ENCODE measurements at regions not wholly inside any gene's neighbourhood (a gene's known extent, or its start where the extent isn't known, plus 50 kb on each side); places are given as distances from the start of the nearest gene placed in this dataset.

DNA sequence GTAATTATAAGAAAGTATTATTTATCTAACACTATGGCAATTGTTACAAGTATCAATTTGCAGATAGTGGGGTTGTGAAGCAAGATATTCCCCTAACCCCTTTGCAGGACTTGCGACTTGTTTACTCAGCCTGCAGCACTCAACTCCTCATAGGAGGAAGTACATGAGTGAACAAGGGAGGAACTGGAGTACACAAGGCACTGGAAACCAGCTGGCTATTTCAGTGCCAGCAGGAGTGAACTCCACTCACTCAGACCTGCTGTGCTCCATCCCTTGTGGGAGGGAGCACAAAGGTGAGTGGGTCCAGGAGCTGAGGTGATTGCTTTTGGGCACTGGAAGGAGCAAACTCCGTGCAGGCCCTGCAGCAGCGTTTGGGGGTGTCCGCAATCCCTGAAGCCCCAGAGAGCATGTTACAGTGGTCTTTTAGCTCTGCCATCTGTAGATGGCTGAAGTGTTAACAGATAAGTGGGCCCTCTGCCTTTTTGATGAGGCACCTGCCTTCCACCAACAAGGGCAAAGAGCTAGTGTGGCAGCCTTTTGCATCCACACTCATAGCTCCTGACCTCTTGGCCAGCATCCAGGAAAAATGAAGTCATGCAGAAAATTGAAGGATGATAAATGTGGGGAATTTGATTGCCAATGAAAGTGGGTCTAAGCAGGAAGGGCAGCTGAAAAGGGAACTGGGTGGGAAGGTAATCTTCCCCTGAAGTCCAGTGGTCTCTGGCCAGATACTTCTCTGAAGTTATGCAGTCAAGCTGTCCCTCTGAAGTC is 802.2 kb upstream of the MIR17HG start:
- TF ChIP-seq, protein P1, sequence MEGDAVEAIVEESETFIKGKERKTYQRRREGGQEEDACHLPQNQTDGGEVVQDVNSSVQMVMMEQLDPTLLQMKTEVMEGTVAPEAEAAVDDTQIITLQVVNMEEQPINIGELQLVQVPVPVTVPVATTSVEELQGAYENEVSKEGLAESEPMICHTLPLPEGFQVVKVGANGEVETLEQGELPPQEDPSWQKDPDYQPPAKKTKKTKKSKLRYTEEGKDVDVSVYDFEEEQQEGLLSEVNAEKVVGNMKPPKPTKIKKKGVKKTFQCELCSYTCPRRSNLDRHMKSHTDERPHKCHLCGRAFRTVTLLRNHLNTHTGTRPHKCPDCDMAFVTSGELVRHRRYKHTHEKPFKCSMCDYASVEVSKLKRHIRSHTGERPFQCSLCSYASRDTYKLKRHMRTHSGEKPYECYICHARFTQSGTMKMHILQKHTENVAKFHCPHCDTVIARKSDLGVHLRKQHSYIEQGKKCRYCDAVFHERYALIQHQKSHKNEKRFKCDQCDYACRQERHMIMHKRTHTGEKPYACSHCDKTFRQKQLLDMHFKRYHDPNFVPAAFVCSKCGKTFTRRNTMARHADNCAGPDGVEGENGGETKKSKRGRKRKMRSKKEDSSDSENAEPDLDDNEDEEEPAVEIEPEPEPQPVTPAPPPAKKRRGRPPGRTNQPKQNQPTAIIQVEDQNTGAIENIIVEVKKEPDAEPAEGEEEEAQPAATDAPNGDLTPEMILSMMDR (IDR thresholded peaks at IDR 0.05) = no peak
- TF ChIP-seq, protein P2, sequence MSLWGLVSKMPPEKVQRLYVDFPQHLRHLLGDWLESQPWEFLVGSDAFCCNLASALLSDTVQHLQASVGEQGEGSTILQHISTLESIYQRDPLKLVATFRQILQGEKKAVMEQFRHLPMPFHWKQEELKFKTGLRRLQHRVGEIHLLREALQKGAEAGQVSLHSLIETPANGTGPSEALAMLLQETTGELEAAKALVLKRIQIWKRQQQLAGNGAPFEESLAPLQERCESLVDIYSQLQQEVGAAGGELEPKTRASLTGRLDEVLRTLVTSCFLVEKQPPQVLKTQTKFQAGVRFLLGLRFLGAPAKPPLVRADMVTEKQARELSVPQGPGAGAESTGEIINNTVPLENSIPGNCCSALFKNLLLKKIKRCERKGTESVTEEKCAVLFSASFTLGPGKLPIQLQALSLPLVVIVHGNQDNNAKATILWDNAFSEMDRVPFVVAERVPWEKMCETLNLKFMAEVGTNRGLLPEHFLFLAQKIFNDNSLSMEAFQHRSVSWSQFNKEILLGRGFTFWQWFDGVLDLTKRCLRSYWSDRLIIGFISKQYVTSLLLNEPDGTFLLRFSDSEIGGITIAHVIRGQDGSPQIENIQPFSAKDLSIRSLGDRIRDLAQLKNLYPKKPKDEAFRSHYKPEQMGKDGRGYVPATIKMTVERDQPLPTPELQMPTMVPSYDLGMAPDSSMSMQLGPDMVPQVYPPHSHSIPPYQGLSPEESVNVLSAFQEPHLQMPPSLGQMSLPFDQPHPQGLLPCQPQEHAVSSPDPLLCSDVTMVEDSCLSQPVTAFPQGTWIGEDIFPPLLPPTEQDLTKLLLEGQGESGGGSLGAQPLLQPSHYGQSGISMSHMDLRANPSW (CRISPR knock-in tag; conservative IDR thresholded peaks at IDR 0.05; ENCODE audit: low read depth) = no peak
